ENCODE measurements at regions not wholly inside any gene's neighbourhood (a gene's known extent, or its start where the extent isn't known, plus 50 kb on each side); places are given as distances from the start of the nearest gene placed in this dataset.

DNA sequence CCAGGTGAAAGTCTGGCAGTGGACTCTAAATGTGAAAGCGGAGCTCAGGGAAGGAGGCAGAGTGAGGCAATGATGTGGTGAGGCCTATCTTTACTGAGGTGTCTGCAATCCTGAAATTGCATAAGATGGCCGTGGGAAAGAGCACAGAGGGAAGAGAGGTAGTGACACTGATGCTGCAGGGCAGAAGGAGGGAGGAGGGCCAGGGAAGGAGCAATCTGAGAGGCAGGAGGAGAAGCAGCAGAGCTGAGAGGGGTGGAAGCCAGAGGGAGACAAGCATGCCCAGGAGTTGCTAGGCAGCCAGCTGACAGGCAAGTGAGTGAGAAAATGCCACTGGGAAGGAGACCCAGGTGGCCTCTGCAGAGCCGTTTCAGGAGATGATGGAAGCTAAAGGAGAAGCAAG lies 97.4 kb upstream of the CNR1 start:
- Mint-ChIP-seq H3K27me3 (ENCODE audit: insufficient read depth, low read depth, poor library complexity) (peaks cover 4% of the 10 kb centered on the region), H3K9me3 (0 out of 3 replicates have a peak, but pooled peaks cover 2% of the 10 kb centered on the region), H3K4me1 (peaks cover 5% of the 10 kb centered on the region; the same call in 1 of the 3 replicates), H3K36me3 (ENCODE audit: low read depth) (no peaks in the 10 kb centered on the region), H3K4me3 (no peak overlapping the region), H3K27ac (no peak overlapping the region)
- no peaks in the 10 kb centered on the region for H3K4me1 ChIP-seq (ENCODE audit: insufficient read depth)
- DNase-seq (ENCODE audit: low spot score) (peak; percentile 6), ATAC-seq (peak; percentile 68)
- H3K9me2 ChIP-seq (ENCODE audit: insufficient read depth), result no peaks in the 10 kb centered on the region
- no peak overlapping the region for H2AFZ ChIP-seq
- no peak overlapping the region for H3K4me2 ChIP-seq
- H3K4me3 ChIP-seq, result no peak overlapping the region
- H3K27ac ChIP-seq (ENCODE audit: low read depth), result no peak overlapping the region
- no peaks in the 10 kb centered on the region for H3K36me3 ChIP-seq (ENCODE audit: insufficient read depth)
- no peaks in the 10 kb centered on the region for H4K20me1 ChIP-seq (replicated peaks; ENCODE audit: insufficient read depth)
- H3K27me3 ChIP-seq (ENCODE audit: insufficient read depth), result no peaks in the 10 kb centered on the region
- TF ChIP-seq CREB1 (CRISPR knock-in tag; IDR thresholded peaks at IDR 0.05; ENCODE audit: low read depth), result no peak
- no peak for TF ChIP-seq JUNB (IDR thresholded peaks at IDR 0.05; ENCODE audit: unreplicated experiment)
- no peak for TF ChIP-seq CTCF (conservative IDR thresholded peaks at IDR 0.05; ENCODE audit: low read depth in 2 of 2)
- TF ChIP-seq STAT1 (IDR thresholded peaks at IDR 0.05; ENCODE audit: unreplicated experiment), result no peak
- no peak for TF ChIP-seq NANOG (IDR thresholded peaks at IDR 0.05; ENCODE audit: borderline replicate concordance)
- TF ChIP-seq ZNF462 (CRISPR knock-in tag; IDR thresholded peaks at IDR 0.05), result no peak
- TF ChIP-seq POLR2AphosphoS5 (IDR thresholded peaks at IDR 0.05; ENCODE audit: low read depth), result no peak
- TF ChIP-seq ZNF331 (CRISPR knock-in tag; IDR thresholded peaks at IDR 0.05; ENCODE audit: low read depth), result no peak
- no peak for TF ChIP-seq EZH2 (IDR thresholded peaks at IDR 0.05; ENCODE audit: low read depth, unreplicated experiment)
- TF ChIP-seq REST (IDR thresholded peaks at IDR 0.05; ENCODE audit: unreplicated experiment), result no peak
- no peak for TF ChIP-seq EZH2phosphoT487 (IDR thresholded peaks at IDR 0.05; ENCODE audit: unreplicated experiment)
- TF ChIP-seq ZNF114 (CRISPR knock-in tag; IDR thresholded peaks at IDR 0.05), result no peak
- TF ChIP-seq, protein P1, sequence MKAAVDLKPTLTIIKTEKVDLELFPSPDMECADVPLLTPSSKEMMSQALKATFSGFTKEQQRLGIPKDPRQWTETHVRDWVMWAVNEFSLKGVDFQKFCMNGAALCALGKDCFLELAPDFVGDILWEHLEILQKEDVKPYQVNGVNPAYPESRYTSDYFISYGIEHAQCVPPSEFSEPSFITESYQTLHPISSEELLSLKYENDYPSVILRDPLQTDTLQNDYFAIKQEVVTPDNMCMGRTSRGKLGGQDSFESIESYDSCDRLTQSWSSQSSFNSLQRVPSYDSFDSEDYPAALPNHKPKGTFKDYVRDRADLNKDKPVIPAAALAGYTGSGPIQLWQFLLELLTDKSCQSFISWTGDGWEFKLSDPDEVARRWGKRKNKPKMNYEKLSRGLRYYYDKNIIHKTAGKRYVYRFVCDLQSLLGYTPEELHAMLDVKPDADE (IDR thresholded peaks at IDR 0.05), result no peak
- H3K79me2 ChIP-seq (replicated peaks; ENCODE audit: insufficient read depth), result no peaks in the 10 kb centered on the region
- no peaks in the 10 kb centered on the region for H3F3A ChIP-seq (replicated peaks; ENCODE audit: low read depth)
